ENCODE measurements at regions not wholly inside any gene's neighbourhood (a gene's known extent, or its start where the extent isn't known, plus 50 kb on each side); places are given as distances from the start of the nearest gene placed in this dataset.

GRCh38 chr12:38424436-38424835, 107.9 kb downstream of the ALG10B start (continued):
- TF ChIP-seq POLR2H (tag; IDR thresholded peaks at IDR 0.05; ENCODE audit: low read depth) (no peak), ZNF347 (CRISPR knock-in tag; IDR thresholded peaks at IDR 0.05; ENCODE audit: low read depth) (no peak)

GRCh38 chr12:38427442-38427841, 110.9 kb downstream of the ALG10B start:
- FAIRE-seq = no peak
- Histone ChIP-seq H3K27ac (ENCODE audit: extremely low read depth, low read depth, low read length) (no peak overlapping the region), H3K9me3 (replicated peaks; ENCODE audit: control insufficient read depth, insufficient read depth, low read depth, low read length) (no peaks in the 10 kb centered on the region), H2AFZ (ENCODE audit: low read depth, low read length) (no peak overlapping the region), H3K9me1 (ENCODE audit: control insufficient read depth, insufficient read depth, low read length) (no peaks in the 10 kb centered on the region), H3K4me1 (replicated peaks in 1 of 2; ENCODE audit: control insufficient read depth in 2 of 2, insufficient read depth in 2 of 2, low read length in 2 of 2) (no peaks in the 10 kb centered on the region), H3K9ac (ENCODE audit: insufficient read depth in 1 of 2, low read depth in 2 of 2, low read length in 2 of 2) (no peak overlapping the region), H3K4me3 (no peak overlapping the region), H3K79me2 (ENCODE audit: control insufficient read depth, insufficient read depth, low read length) (no peaks in the 10 kb centered on the region), H3K36me3 (ENCODE audit: control insufficient read depth, insufficient read depth, low read length) (no peaks in the 10 kb centered on the region), H3K4me2 (ENCODE audit: insufficient read depth, low read length) (no peak overlapping the region), H4K20me1 (replicated peaks; ENCODE audit: control insufficient read depth, insufficient read depth, low read length) (no peaks in the 10 kb centered on the region), H3K27me3 (ENCODE audit: control insufficient read depth in 2 of 2, insufficient read depth in 2 of 2, low read length in 2 of 2) (no peaks in the 10 kb centered on the region)
- DNase-seq (ENCODE audit: extremely low read depth in 1 of 4, low spot score in 3 of 4) = no peak
- 0% methylated on average over 1 of the region's 1 CpG for WGBS (ENCODE audit: insufficient coverage, low coverage, missing lambda C conversion rate)
- no TSS peak for BruUV-seq (replicated peaks)
- in situ Hi-C loops (cut with MboI) = no loop called here
- intact Hi-C loops (cut with micrococcal nuclease) = no loop called here
- POLR2A ChIA-PET = no interaction called here
- ATAC-seq = no peak
- CTCF ChIA-PET (ENCODE audit: low intra/inter-chr PET ratio) = no interaction called here
- no peak for TF ChIP-seq ZNF780A (CRISPR knock-in tag; IDR thresholded peaks at IDR 0.05)
- no peak for TF ChIP-seq ZNF717 (CRISPR knock-in tag; IDR thresholded peaks at IDR 0.05)
- TF ChIP-seq ZNF696 (CRISPR knock-in tag; conservative IDR thresholded peaks at IDR 0.05) = no peak
- no peak for TF ChIP-seq ZNF436 (CRISPR knock-in tag; IDR thresholded peaks at IDR 0.05)
- TF ChIP-seq RBFOX2 (IDR thresholded peaks at IDR 0.05; ENCODE audit: low read depth, low read length) = no peak
- no peak for TF ChIP-seq ZNF124 (CRISPR knock-in tag; IDR thresholded peaks at IDR 0.05)
- no peak for TF ChIP-seq E2F6 (IDR thresholded peaks at IDR 0.05; ENCODE audit: borderline replicate concordance in 1 of 2, extremely low read depth in 1 of 2, insufficient read depth in 1 of 2, insufficient read length in 1 of 2, low read depth in 1 of 2, low read length in 1 of 2, poor library complexity in 1 of 2, severe bottlenecking in 1 of 2)
- TF ChIP-seq ATF3 (IDR thresholded peaks at IDR 0.05) = no peak
- no peak for TF ChIP-seq ATF3 (CRISPR knock-in tag; conservative IDR thresholded peaks at IDR 0.05)
- no peak for TF ChIP-seq MXD1 (CRISPR knock-in tag; IDR thresholded peaks at IDR 0.05; ENCODE audit: borderline replicate concordance, poor library complexity, severe bottlenecking)
- TF ChIP-seq EZH2 (IDR thresholded peaks at IDR 0.05; ENCODE audit: borderline replicate concordance, low read depth, low read length) = no peak
- TF ChIP-seq THRA (IDR thresholded peaks at IDR 0.05) = no peak
- TF ChIP-seq SMAD3 (CRISPR knock-in tag; conservative IDR thresholded peaks at IDR 0.05) = no peak
- no peak for TF ChIP-seq EHMT2 (IDR thresholded peaks at IDR 0.05)
- TF ChIP-seq BACH1 (tag; IDR thresholded peaks at IDR 0.05) = no peak
